ENCODE measurements at regions not wholly inside any gene's neighbourhood (a gene's known extent, or its start where the extent isn't known, plus 50 kb on each side); places are given as distances from the start of the nearest gene placed in this dataset.
"Not testable (repeated sequence)": the region's sequence is repeated elsewhere in the genome, so short reads cannot be mapped to it uniquely, and the experiment has no call there.

DNA sequence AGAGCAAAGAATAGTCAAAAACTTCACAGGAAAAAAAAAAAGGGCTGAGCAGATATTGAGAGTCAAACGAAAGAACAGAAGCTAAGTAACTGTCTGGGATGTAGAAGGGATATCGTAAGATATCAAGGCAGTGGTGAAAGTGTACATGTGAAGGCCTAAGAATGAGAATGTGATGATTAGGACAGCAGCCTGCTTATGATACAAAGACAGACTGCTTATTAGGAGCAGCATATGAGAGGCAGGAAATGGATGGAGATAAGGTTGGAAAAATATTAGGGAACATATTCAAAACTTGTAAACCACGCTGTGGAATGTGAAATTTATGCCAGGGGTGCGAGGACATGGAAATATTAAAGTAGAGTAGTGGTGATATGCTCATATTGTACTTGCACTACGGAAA is 133.1 kb upstream of the FAM174A start:
- Mint-ChIP-seq H3K27me3 (peaks cover 3% of the 10 kb centered on the region), H3K27ac (no peak overlapping the region), H3K4me1 (ENCODE audit: low read depth) (no peaks in the 10 kb centered on the region), H3K36me3 (ENCODE audit: low read depth) (no peaks in the 10 kb centered on the region), H3K9me3 (no peaks in the 10 kb centered on the region), H3K4me3 (no peak overlapping the region)
- DNase-seq (no peak), ATAC-seq (no peak)
- ChIA-PET POLR2A (no interaction called here), CTCF (interaction anchor here (0.6 kb wide), 1 partner anchor 263 kb away, joined by 3 read pairs; no protein-coding TSS in a partner anchor)
- intact Hi-C loops (cut with micrococcal nuclease): no loop called here
- TF ChIP-seq CTCF (IDR thresholded peaks at IDR 0.05): no peak

- CTCF ChIA-PET: interaction anchor here (0.7 kb wide), 1 partner anchor 1158 kb away, joined by 3 read pairs; no protein-coding TSS in a partner anchor
- Mint-ChIP-seq H3K9me3 (no peaks in the 10 kb centered on the region), H3K4me3 (no peak overlapping the region), H3K4me1 (ENCODE audit: low read depth) (no peaks in the 10 kb centered on the region), H3K36me3 (ENCODE audit: low read depth) (no peaks in the 10 kb centered on the region), H3K27me3 (peaks cover 3% of the 10 kb centered on the region), H3K27ac (no peak overlapping the region)
- POLR2A ChIA-PET: no interaction called here
- ATAC-seq (no peak), DNase-seq (no peak)
- TF ChIP-seq CTCF (IDR thresholded peaks at IDR 0.05): no peak
- intact Hi-C loops (cut with micrococcal nuclease): no loop called here
Measured at GRCh38 chr5:100401149-100401548, 134.0 kb upstream of the FAM174A start.

DNA sequence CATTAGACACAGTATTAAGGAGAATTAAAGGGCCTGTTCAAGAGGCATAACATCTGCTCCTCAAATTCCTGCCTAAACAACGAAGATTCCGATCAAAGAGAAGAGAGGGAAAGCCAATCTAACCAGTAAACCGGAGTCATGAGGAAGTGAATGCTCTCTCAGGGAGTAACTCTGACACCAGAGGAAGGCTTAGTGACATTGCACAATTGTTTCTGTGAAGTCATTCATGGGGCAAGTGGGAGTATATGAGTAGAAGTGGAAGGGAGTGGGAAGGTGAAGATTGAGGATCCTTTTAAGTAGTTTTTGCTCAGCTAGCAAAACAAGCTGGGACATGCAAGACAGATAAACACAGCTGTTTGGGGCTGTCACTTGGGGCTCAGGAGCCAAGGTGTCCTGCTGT is 136.4 kb upstream of the FAM174A start:
- H3K27me3 Mint-ChIP-seq; POLR2A ChIA-PET; intact Hi-C loops (cut with micrococcal nuclease); H3K27ac Mint-ChIP-seq; H3K4me3 Mint-ChIP-seq; DNase-seq; H3K36me3 Mint-ChIP-seq (ENCODE audit: low read depth); H3K9me3 Mint-ChIP-seq; ATAC-seq; CTCF ChIA-PET; H3K4me1 Mint-ChIP-seq (ENCODE audit: low read depth): not testable (repeated sequence)

DNA sequence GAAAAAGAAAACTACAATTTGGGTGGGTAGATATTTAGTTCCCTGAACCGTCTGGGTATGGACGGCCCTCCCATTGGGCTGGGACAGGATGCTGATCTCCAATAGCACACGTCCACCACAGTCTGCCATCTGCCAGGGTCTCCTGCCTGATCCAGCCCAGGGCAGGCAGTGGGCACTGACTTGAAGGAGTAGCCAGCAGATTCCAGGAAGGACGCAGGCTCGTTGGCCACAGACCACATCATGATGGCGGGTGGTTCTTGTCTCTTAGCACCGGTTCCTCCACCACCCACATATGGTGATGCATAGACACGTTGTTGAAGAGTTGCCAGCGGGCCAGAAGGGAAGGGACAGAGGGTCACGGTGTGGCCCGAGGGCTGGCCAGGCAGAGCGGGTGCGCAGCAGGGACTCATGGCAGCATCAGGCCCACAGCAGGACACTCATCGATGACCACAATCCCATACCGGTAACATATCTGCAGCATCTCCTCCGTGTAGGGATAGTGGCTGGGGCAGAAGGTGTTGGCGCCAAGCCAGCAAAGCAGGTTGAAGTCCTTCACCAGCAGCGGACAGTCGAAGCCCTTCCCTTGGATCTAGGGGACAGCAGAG is 155.8 kb upstream of the FAM174A start:
- H3K27me3 Mint-ChIP-seq; H3K4me3 Mint-ChIP-seq; intact Hi-C loops (cut with micrococcal nuclease); H3K4me1 Mint-ChIP-seq (ENCODE audit: low read depth); CTCF ChIA-PET; H3K27ac Mint-ChIP-seq; ATAC-seq; H3K36me3 Mint-ChIP-seq (ENCODE audit: low read depth); POLR2A ChIA-PET; H3K9me3 Mint-ChIP-seq; DNase-seq: not testable (repeated sequence)

GRCh38 chr5:100364757-100365478 is 170.3 kb upstream of the FAM174A start:
- H3K9me3 Mint-ChIP-seq; DNase-seq; H3K27me3 Mint-ChIP-seq; ATAC-seq; H3K4me1 Mint-ChIP-seq (ENCODE audit: low read depth); H3K27ac Mint-ChIP-seq; H3K36me3 Mint-ChIP-seq (ENCODE audit: low read depth); CTCF ChIA-PET; H3K4me3 Mint-ChIP-seq; POLR2A ChIA-PET; intact Hi-C loops (cut with micrococcal nuclease): not testable (repeated sequence)

- H3K4me3 Mint-ChIP-seq; POLR2A ChIA-PET; H3K9me3 Mint-ChIP-seq; ATAC-seq; H3K4me1 Mint-ChIP-seq (ENCODE audit: low read depth); H3K27ac Mint-ChIP-seq; H3K27me3 Mint-ChIP-seq; CTCF ChIA-PET; DNase-seq; H3K36me3 Mint-ChIP-seq (ENCODE audit: low read depth); intact Hi-C loops (cut with micrococcal nuclease): not testable (repeated sequence)
Measured at GRCh38 chr5:100364343-100364742, 170.8 kb upstream of the FAM174A start.

DNA sequence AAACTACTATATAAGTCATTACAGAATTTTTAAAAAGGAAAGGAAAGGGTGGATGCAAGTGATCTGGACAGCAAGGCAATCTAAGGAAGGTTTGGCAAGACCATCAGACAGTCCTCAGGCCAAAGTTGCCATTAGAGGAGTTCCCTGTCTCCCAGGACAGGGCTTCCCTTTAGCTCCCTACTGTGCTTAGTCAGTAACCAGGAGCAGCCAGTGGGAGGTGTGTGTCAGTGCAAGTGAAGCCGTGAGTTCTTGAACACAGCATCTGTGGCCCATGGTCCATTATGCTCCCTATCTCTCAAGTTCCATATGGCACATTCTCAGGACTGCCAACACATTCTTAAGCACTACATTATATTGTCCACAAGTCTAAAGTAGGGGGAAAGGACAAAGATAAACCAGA is 175.2 kb upstream of the FAM174A start:
- ATAC-seq; H3K36me3 Mint-ChIP-seq (ENCODE audit: low read depth); H3K4me1 Mint-ChIP-seq (ENCODE audit: low read depth); CTCF ChIA-PET; DNase-seq; POLR2A ChIA-PET; H3K9me3 Mint-ChIP-seq; H3K27me3 Mint-ChIP-seq; H3K4me3 Mint-ChIP-seq; intact Hi-C loops (cut with micrococcal nuclease); H3K27ac Mint-ChIP-seq: not testable (repeated sequence)

- H3K9me3 Mint-ChIP-seq; DNase-seq; POLR2A ChIA-PET; ATAC-seq; H3K27ac Mint-ChIP-seq; intact Hi-C loops (cut with micrococcal nuclease); H3K27me3 Mint-ChIP-seq; H3K36me3 Mint-ChIP-seq (ENCODE audit: low read depth); CTCF ChIA-PET; H3K4me3 Mint-ChIP-seq; H3K4me1 Mint-ChIP-seq (ENCODE audit: low read depth): not testable (repeated sequence)
Measured at GRCh38 chr5:100346269-100346668, 188.9 kb upstream of the FAM174A start.

GRCh38 chr5:100341485-100341884 is 193.7 kb upstream of the FAM174A start:
- H3K36me3 Mint-ChIP-seq (ENCODE audit: low read depth); POLR2A ChIA-PET; H3K9me3 Mint-ChIP-seq; intact Hi-C loops (cut with micrococcal nuclease); DNase-seq; H3K4me1 Mint-ChIP-seq (ENCODE audit: low read depth); H3K27ac Mint-ChIP-seq; H3K4me3 Mint-ChIP-seq; CTCF ChIA-PET; ATAC-seq; H3K27me3 Mint-ChIP-seq: not testable (repeated sequence)

Data from activated CD8-positive, alpha-beta T cell treated with anti-CD3 and anti-CD28 coated beads for 36 hours (primary cell).